CD4-positive, alpha-beta T cell (primary cell): ENCODE measurements at regions not wholly inside any gene's neighbourhood (a gene's known extent, or its start where the extent isn't known, plus 50 kb on each side); places are given as distances from the start of the nearest gene placed in this dataset.

ENCODE experiments used
- ATAC-seq: fragments of 200-7000 bp; cut with Tn5 transposase; one replicate; pipeline ENCODE4 v1.10.0; 2022; ENCODE audit warnings: mild to moderate bottlenecking; ENCODE audit not compliant: poor library complexity
- CTCF ChIA-PET: fragments of 350-600 bp; sonication (Branson Sonifier 250); formaldehyde crosslinking; loops from one replicate; lab custom pipeline; 2021; ENCODE audit warnings: antibody characterized with exemption, inconsistent platforms; lab: Charles Lee
- POLR2A ChIA-PET: fragments of 350-600 bp; sonication (Branson Sonifier 250); formaldehyde crosslinking; loops from one replicate; lab custom pipeline; 2021; ENCODE audit warnings: antibody characterized with exemption, inconsistent platforms; lab: Charles Lee
- DNase-seq, 14 experiments: peaks; one replicate each; pipeline ENCODE4 v3.0.0-alpha.2; 2013 to 2020; ENCODE audit warnings: mixed read lengths in 2 of 14
- H3K27ac ChIP-seq, 2 donors: one replicate each; pipeline versions ENCODE4 v1.5.1 to v1.7.0; 2013; ENCODE audit warnings: low read length in 2 of 2, low read depth in 1 of 2, mild to moderate bottlenecking in 1 of 2
- H3K27me3 ChIP-seq, 2 experiments: 1 replicate in 1 of 2; 2 replicates in 1 of 2; pipeline versions ENCODE4 v1.6.1 to v1.7.0; 2013; ENCODE audit warnings: low read length in 2 of 2, control low read depth in 1 of 2, mild to moderate bottlenecking in 1 of 2, moderate library complexity in 1 of 2; ENCODE audit not compliant: insufficient read depth in 2 of 2, control insufficient read depth in 1 of 2
- H3K36me3 ChIP-seq: one replicate; pipeline ENCODE4 v1.6.1; 2013; ENCODE audit warnings: low read length, control low read depth; ENCODE audit not compliant: insufficient read depth
- H3K4me1 ChIP-seq: one replicate; pipeline ENCODE4 v1.6.1; 2013; ENCODE audit warnings: low read length, control low read depth; ENCODE audit not compliant: insufficient read depth
- H3K4me3 ChIP-seq: one replicate; pipeline ENCODE4 v1.5.1; 2013; ENCODE audit warnings: mild to moderate bottlenecking, low read length, moderate library complexity
- H3K9me3 ChIP-seq, 2 experiments: 1 replicate in 1 of 2; 2 replicates in 1 of 2; pipeline versions ENCODE4 v1.6.1 to v1.7.0; 2013; ENCODE audit warnings: low read length in 2 of 2, mild to moderate bottlenecking in 2 of 2, control low read depth in 1 of 2, moderate library complexity in 1 of 2; ENCODE audit not compliant: control insufficient read depth in 1 of 2, insufficient read depth in 1 of 2
- H3K27ac Mint-ChIP-seq: one replicate; pipeline ENCODE4 v1.8.0; 2020; ENCODE audit warnings: mixed read lengths
- H3K27me3 Mint-ChIP-seq: one replicate; pipeline ENCODE4 v1.8.0; 2021; ENCODE audit warnings: mixed read lengths
- H3K36me3 Mint-ChIP-seq: one replicate; pipeline ENCODE4 v1.8.0; 2021; ENCODE audit warnings: low read depth, mixed read lengths
- H3K4me1 Mint-ChIP-seq: one replicate; pipeline ENCODE4 v1.8.0; 2021; ENCODE audit warnings: low read depth, mixed read lengths
- H3K4me3 Mint-ChIP-seq: one replicate; pipeline ENCODE4 v1.8.0; 2020; ENCODE audit warnings: mild to moderate bottlenecking, mixed read lengths
- H3K9me3 Mint-ChIP-seq: one replicate; pipeline ENCODE4 v1.8.0; 2020; ENCODE audit warnings: mixed read lengths
- CTCF ChIP-seq: fragments of 200-600 bp; IDR thresholded peaks from one replicate; pipeline ENCODE4 v1.8.0; 2022; ENCODE audit warnings: antibody characterized with exemption, mild to moderate bottlenecking
- intact Hi-C, 2 experiments: fragments of 100-400 bp; cut with DNase I in 1 of 2; cut with micrococcal nuclease in 1 of 2; formaldehyde crosslinking; loops; one replicate each; pipeline versions ENCODE4 v1.15.1 to v1.9.0; 2023 to 2025; cut with DNase I, micrococcal nuclease

- Histone ChIP-seq H3K9me3 (peaks cover 0 to 25% of the 10 kb centered on the region in 2 experiments), H3K27me3 (no peaks in the 10 kb centered on the region), H3K27ac (no peak overlapping the region), H3K36me3 (no peaks in the 10 kb centered on the region), H3K4me3 (no peak overlapping the region), H3K4me1 (peaks cover 6% of the 10 kb centered on the region)
- ATAC-seq (no peak), DNase-seq (no peak)
- no peak overlapping the region for H3K27ac Mint-ChIP-seq
- no peaks in the 10 kb centered on the region for H3K27me3 Mint-ChIP-seq
- peaks cover 7% of the 10 kb centered on the region for H3K4me1 Mint-ChIP-seq
- peaks cover 6% of the 10 kb centered on the region for H3K9me3 Mint-ChIP-seq
- intact Hi-C loops: no loop called here
- ChIA-PET CTCF (no interaction called here), POLR2A (no interaction called here)
- no peaks in the 10 kb centered on the region for H3K36me3 Mint-ChIP-seq
- H3K4me3 Mint-ChIP-seq: no peak overlapping the region
- TF ChIP-seq CTCF: no peak
Observed at GRCh38 chr6:158905277-158905676, 86.1 kb upstream of the EZR start.

GRCh38 chr6:158903801-158904200 lies 84.6 kb upstream of the EZR start:
- Histone ChIP-seq H3K36me3 (no peaks in the 10 kb centered on the region), H3K27me3 (no peaks in the 10 kb centered on the region), H3K4me3 (no peak overlapping the region), H3K4me1 (no peaks in the 10 kb centered on the region), H3K27ac (no peak overlapping the region), H3K9me3 (peaks cover 0 to 25% of the 10 kb centered on the region in 2 experiments)
- Mint-ChIP-seq H3K9me3 (peaks cover 6% of the 10 kb centered on the region), H3K4me3 (no peak overlapping the region), H3K27ac (no peak overlapping the region), H3K36me3 (no peaks in the 10 kb centered on the region), H3K4me1 (no peaks in the 10 kb centered on the region), H3K27me3 (no peaks in the 10 kb centered on the region)
- CTCF ChIA-PET: interaction anchor here (1.0 kb wide), 1 partner anchor 213 kb away, joined by 3 read pairs; no protein-coding TSS in a partner anchor
- DNase-seq (no peak), ATAC-seq (no peak)
- POLR2A ChIA-PET: interaction anchor here (1.5 kb wide), 1 partner anchor 85 kb away, joined by 4 read pairs; the partner anchor contains the start of gene EZR
- no peak for TF ChIP-seq CTCF
- intact Hi-C loops: no loop called here

- DNase-seq (no peak), ATAC-seq (no peak)
- Mint-ChIP-seq H3K36me3 (no peaks in the 10 kb centered on the region), H3K4me3 (no peak overlapping the region), H3K27me3 (no peaks in the 10 kb centered on the region), H3K9me3 (peaks cover 4% of the 10 kb centered on the region), H3K4me1 (no peaks in the 10 kb centered on the region), H3K27ac (no peak overlapping the region)
- no peak for TF ChIP-seq CTCF
- Histone ChIP-seq H3K4me3 (no peak overlapping the region), H3K36me3 (no peaks in the 10 kb centered on the region), H3K27me3 (no peaks in the 10 kb centered on the region), H3K4me1 (no peaks in the 10 kb centered on the region), H3K27ac (no peak overlapping the region), H3K9me3 (peaks cover 0 to 17% of the 10 kb centered on the region in 2 experiments)
- CTCF ChIA-PET: interaction anchor here (0.7 kb wide), 1 partner anchor 703 kb away, joined by 3 read pairs; no protein-coding TSS in a partner anchor
- intact Hi-C loops: no loop called here
- POLR2A ChIA-PET: no interaction called here
Observed at GRCh38 chr6:158900663-158901312, 81.6 kb upstream of the EZR start.
